ENCODE measurements at regions not wholly inside any gene's neighbourhood (a gene's known extent, or its start where the extent isn't known, plus 50 kb on each side); places are given as distances from the start of the nearest gene placed in this dataset.

GRCh38 chr13:78247362-78247761 is 328.7 kb upstream of the EDNRB start:
- Histone ChIP-seq H3K27me3 (replicated peaks; ENCODE audit: insufficient read depth, low read length) (no peaks in the 10 kb centered on the region), H3K27ac (ENCODE audit: low read length) (no peak overlapping the region), H3K9me2 (replicated peaks; ENCODE audit: insufficient read depth, low read length) (no peaks in the 10 kb centered on the region), H3K79me2 (ENCODE audit: low read length) (no peaks in the 10 kb centered on the region), H3K9ac (ENCODE audit: low read length) (no peak overlapping the region), H3K4me1 (ENCODE audit: low read length) (no peaks in the 10 kb centered on the region), H3K4me2 (ENCODE audit: low read depth, low read length) (no peak overlapping the region), H2AFZ (ENCODE audit: low read length) (no peak overlapping the region), H4K20me1 (ENCODE audit: insufficient read depth, low read length) (no peaks in the 10 kb centered on the region), H3K4me3 (ENCODE audit: low read length) (no peak overlapping the region), H3F3A (ENCODE audit: insufficient read depth, low read length) (no peaks in the 10 kb centered on the region), H3K36me3 (replicated peaks; ENCODE audit: insufficient read depth, low read length) (no peaks in the 10 kb centered on the region), H3K9me3 (replicated peaks; ENCODE audit: insufficient read depth, low read length) (no peaks in the 10 kb centered on the region)
- peak; percentile 46 for TF ChIP-seq CTCF (IDR thresholded peaks at IDR 0.05; ENCODE audit: low read length)
- TF ChIP-seq EZH2phosphoT487 (IDR thresholded peaks at IDR 0.05; ENCODE audit: low read length) = no peak
- peak; percentile 25 for DNase-seq

GRCh38 chr13:78241278-78241919 is 322.8 kb upstream of the EDNRB start:
- H3K36me3 ChIP-seq (replicated peaks; ENCODE audit: insufficient read depth, low read length) = no peaks in the 10 kb centered on the region
- peak; percentile 34 for DNase-seq
- TF ChIP-seq CTCF (IDR thresholded peaks at IDR 0.05; ENCODE audit: low read length) (peak; percentile 78), EZH2phosphoT487 (IDR thresholded peaks at IDR 0.05; ENCODE audit: low read length) (no peak)

GRCh38 chr13:78239714-78240113 is 321.1 kb upstream of the EDNRB start:
- H3K27me3 ChIP-seq (replicated peaks; ENCODE audit: insufficient read depth, low read length) = no peaks in the 10 kb centered on the region
- no peak overlapping the region for H3K4me2 ChIP-seq (ENCODE audit: low read depth, low read length)
- no peaks in the 10 kb centered on the region for H3K9me3 ChIP-seq (replicated peaks; ENCODE audit: insufficient read depth, low read length)
- H3F3A ChIP-seq (ENCODE audit: insufficient read depth, low read length) = no peaks in the 10 kb centered on the region
- TF ChIP-seq EZH2phosphoT487 (IDR thresholded peaks at IDR 0.05; ENCODE audit: low read length) (no peak), CTCF (IDR thresholded peaks at IDR 0.05; ENCODE audit: low read length) (no peak), EZH2 (optimal IDR thresholded peaks at IDR 0.05; ENCODE audit: low read depth, low read length) (no peak)
- H3K4me1 ChIP-seq (ENCODE audit: low read length) = peaks cover 5% of the 10 kb centered on the region
- DNase-seq = no peak
- H4K20me1 ChIP-seq (ENCODE audit: insufficient read depth, low read length) = no peaks in the 10 kb centered on the region
- H3K36me3 ChIP-seq (replicated peaks; ENCODE audit: insufficient read depth, low read length) = no peaks in the 10 kb centered on the region
- no peak overlapping the region for H3K9ac ChIP-seq (ENCODE audit: low read length)
- no peak overlapping the region for H2AFZ ChIP-seq (ENCODE audit: low read length)
- no peak overlapping the region for H3K27ac ChIP-seq (ENCODE audit: low read length)
- H3K9me2 ChIP-seq (replicated peaks; ENCODE audit: insufficient read depth, low read length) = no peaks in the 10 kb centered on the region
- H3K4me3 ChIP-seq (ENCODE audit: low read length) = no peak overlapping the region
- no peaks in the 10 kb centered on the region for H3K79me2 ChIP-seq (ENCODE audit: low read length)

More at GRCh38 chr13:78241278-78241919, 322.8 kb upstream of the EDNRB start:
- no peaks in the 10 kb centered on the region for H3K9me3 ChIP-seq (replicated peaks; ENCODE audit: insufficient read depth, low read length)
- H3F3A ChIP-seq (ENCODE audit: insufficient read depth, low read length) = no peaks in the 10 kb centered on the region
- H3K27me3 ChIP-seq (replicated peaks; ENCODE audit: insufficient read depth, low read length) = no peaks in the 10 kb centered on the region
- no peaks in the 10 kb centered on the region for H3K9me2 ChIP-seq (replicated peaks; ENCODE audit: insufficient read depth, low read length)
- H3K9ac ChIP-seq (ENCODE audit: low read length) = no peak overlapping the region
- no peak overlapping the region for H3K27ac ChIP-seq (ENCODE audit: low read length)
- no peak overlapping the region for H3K4me2 ChIP-seq (ENCODE audit: low read depth, low read length)
- no peak overlapping the region for H3K4me3 ChIP-seq (ENCODE audit: low read length)
- H4K20me1 ChIP-seq (ENCODE audit: insufficient read depth, low read length) = no peaks in the 10 kb centered on the region
- peaks cover 5% of the 10 kb centered on the region for H3K4me1 ChIP-seq (ENCODE audit: low read length)
- H3K79me2 ChIP-seq (ENCODE audit: low read length) = no peaks in the 10 kb centered on the region
- H2AFZ ChIP-seq (ENCODE audit: low read length) = no peak overlapping the region

Data from MM.1S (cell line).